Muscle layer of duodenum (tissue), 2 donors: ENCODE measurements at regions not wholly inside any gene's neighbourhood (a gene's known extent, or its start where the extent isn't known, plus 50 kb on each side); places are given as distances from the start of the nearest gene placed in this dataset.

ENCODE experiments used
- H3K27ac ChIP-seq: one replicate; pipeline ENCODE4 v1.7.0; 2013; ENCODE audit warnings: mild to moderate bottlenecking, low read length
- H3K27me3 ChIP-seq: one replicate; pipeline ENCODE4 v1.7.0; 2013; ENCODE audit warnings: low read depth, mild to moderate bottlenecking, control low read depth, low read length
- H3K36me3 ChIP-seq, 2 donors: one replicate each; pipeline ENCODE4 v1.7.0; 2013; ENCODE audit warnings: low read length in 2 of 2, control low read depth in 1 of 2, mild to moderate bottlenecking in 1 of 2; ENCODE audit not compliant: insufficient read depth in 2 of 2, control insufficient read depth in 1 of 2
- H3K4me1 ChIP-seq, 2 donors: one replicate each; pipeline ENCODE4 v1.7.0; 2013; ENCODE audit warnings: low read length in 2 of 2, mild to moderate bottlenecking in 2 of 2, control low read depth in 1 of 2, moderate library complexity in 1 of 2; ENCODE audit not compliant: insufficient read depth in 2 of 2, control insufficient read depth in 1 of 2
- H3K4me3 ChIP-seq, 2 donors: one replicate each; pipeline ENCODE4 v1.7.0; 2013; ENCODE audit warnings: low read length in 2 of 2, low read depth in 1 of 2, mild to moderate bottlenecking in 1 of 2
- H3K9me3 ChIP-seq, 2 donors: one replicate each; pipeline ENCODE4 v1.7.0; 2013; ENCODE audit warnings: low read length in 2 of 2, control low read depth in 1 of 2, mild to moderate bottlenecking in 1 of 2; ENCODE audit not compliant: control insufficient read depth in 1 of 2
- donor health status: healthy.

- H3K27me3 ChIP-seq: no peaks in the 10 kb centered on the region
- no peak overlapping the region for H3K4me3 ChIP-seq
- H3K9me3 ChIP-seq: no peaks in the 10 kb centered on the region
- H3K27ac ChIP-seq: no peak overlapping the region
- no peaks in the 10 kb centered on the region for H3K4me1 ChIP-seq
- H3K36me3 ChIP-seq: no peaks in the 10 kb centered on the region
These were observed 231.0 kb upstream of the SORL1-AS1 start for GRCh38 chr11:121683791-121684190.
